H1 (cell line): ENCODE measurements at regions not wholly inside any gene's neighbourhood (a gene's known extent, or its start where the extent isn't known, plus 50 kb on each side); places are given as distances from the start of the nearest gene placed in this dataset.

ENCODE experiments used
- CTCF ChIA-PET: fragments of 300-600 bp; sonication (Branson Sonifier 250); formaldehyde crosslinking; loops from one replicate; lab custom pipeline; 2021; ENCODE audit not compliant: partially characterized antibody; lab: Charles Lee
- POLR2A ChIA-PET: fragments of 300-600 bp; sonication (Branson Sonifier 250); formaldehyde crosslinking; loops from one replicate; lab custom pipeline; 2021; ENCODE audit warnings: inconsistent platforms; ENCODE audit not compliant: partially characterized antibody; lab: Charles Lee
- DNase-seq, 2 experiments: peaks; one replicate each; pipeline versions ENCODE4 v3.0.0 to v3.0.0-alpha.2; 2010 to 2022; ENCODE audit warnings: low spot score in 2 of 2, low read depth in 1 of 2, mixed read lengths in 1 of 2
- FAIRE-seq: peaks from 2 replicates; lab custom pipeline; 2011; peaks lifted over from hg19 to GRCh38; lab: Jason Lieb, UNC
- H2AFZ ChIP-seq: 2 replicates; pipeline ENCODE4 v1.8.1; 2012; ENCODE audit warnings: low read length, inconsistent platforms
- H2AK5ac ChIP-seq: 2 replicates; pipeline ENCODE4 v1.6.1; 2013; ENCODE audit warnings: low read depth, low read length
- H2BK120ac ChIP-seq: replicated peaks from 2 replicates; pipeline ENCODE3; 2013; ENCODE audit warnings: low read depth, low read length, inconsistent platforms
- H2BK12ac ChIP-seq: 2 replicates; pipeline ENCODE4 v1.6.1; 2013; ENCODE audit warnings: low read depth, low read length
- H2BK15ac ChIP-seq: 2 replicates; pipeline ENCODE4 v1.6.1; 2013; ENCODE audit warnings: low read length
- H2BK20ac ChIP-seq: 2 replicates; pipeline ENCODE4 v1.6.1; 2013; ENCODE audit warnings: low read length
- H2BK5ac ChIP-seq: 2 replicates; pipeline ENCODE4 v1.6.1; 2013; ENCODE audit warnings: low read depth, low read length
- H3K14ac ChIP-seq: 2 replicates; pipeline ENCODE4 v1.6.1; 2013; ENCODE audit warnings: inconsistent platforms; ENCODE audit not compliant: insufficient read length
- H3K18ac ChIP-seq: 2 replicates; pipeline ENCODE4 v1.6.1; 2013; ENCODE audit warnings: low read length; ENCODE audit errors: extremely low read depth
- H3K23ac ChIP-seq: 2 replicates; pipeline ENCODE4 v1.6.1; 2013; ENCODE audit warnings: inconsistent platforms; ENCODE audit not compliant: insufficient read length
- H3K23me2 ChIP-seq: 2 replicates; pipeline ENCODE4 v1.6.1; 2013; ENCODE audit warnings: low read depth, low read length
- H3K27ac ChIP-seq: 2 replicates; pipeline ENCODE4 v1.6.1; 2011; ENCODE audit warnings: low read depth, low read length, inconsistent platforms
- H3K27me3 ChIP-seq, 4 experiments: replicated peaks in 1 of 4; 1 replicate in 1 of 4; 2 replicates in 3 of 4; pipeline versions ENCODE4 v1.6.1 to v1.8.1; 2011 to 2013; ENCODE audit warnings: low read length in 3 of 4, mild to moderate bottlenecking in 3 of 4, inconsistent platforms in 2 of 4, mixed read lengths in 2 of 4, moderate library complexity in 1 of 4; ENCODE audit not compliant: control insufficient read depth in 3 of 4, insufficient read depth in 3 of 4; ENCODE audit errors: extremely low read depth in 1 of 4
- H3K36me3 ChIP-seq, 4 experiments: 2 replicates each; pipeline versions ENCODE4 v1.6.1 to v1.8.1; 2011 to 2013; ENCODE audit warnings: mild to moderate bottlenecking in 4 of 4, low read length in 3 of 4, moderate library complexity in 2 of 4, control low read depth in 1 of 4, inconsistent platforms in 1 of 4; ENCODE audit not compliant: insufficient read depth in 4 of 4, control insufficient read depth in 2 of 4
- H3K4ac ChIP-seq: replicated peaks from 2 replicates; pipeline ENCODE3; 2013; ENCODE audit warnings: low read length, low read depth, mixed read lengths, inconsistent platforms; ENCODE audit not compliant: insufficient read length
- H3K4me1 ChIP-seq, 4 experiments: replicated peaks in 1 of 4; 1 replicate in 1 of 4; 2 replicates in 3 of 4; pipeline versions ENCODE4 v1.6.1 to v1.8.1; 2011 to 2013; ENCODE audit warnings: low read length in 3 of 4, inconsistent platforms in 2 of 4, mixed read lengths in 1 of 4; ENCODE audit not compliant: insufficient read depth in 4 of 4, control insufficient read depth in 3 of 4
- H3K4me2 ChIP-seq, 2 experiments: 2 replicates each; pipeline versions ENCODE4 v1.6.1 to v1.8.1; 2011 to 2013; ENCODE audit warnings: low read depth in 2 of 2, low read length in 2 of 2, control low read depth in 1 of 2, inconsistent platforms in 1 of 2, mild to moderate bottlenecking in 1 of 2; ENCODE audit not compliant: insufficient read depth in 1 of 2
- H3K4me3 ChIP-seq, 4 experiments: fragments of 200-600, 300-600 bp in 1 of 4; sonication (generic), shearing (Covaris generic), sonication (Bioruptor Twin) in 1 of 4; 2 replicates each; pipeline versions ENCODE4 v1.5.1 to v1.8.1; 2011 to 2016; ENCODE audit warnings: low read length in 4 of 4, low read depth in 3 of 4, control low read depth in 2 of 4, inconsistent platforms in 2 of 4, mild to moderate bottlenecking in 2 of 4, mixed read lengths in 1 of 4, moderate library complexity in 1 of 4; ENCODE audit not compliant: insufficient read depth in 2 of 4; ENCODE audit errors: extremely low read depth in 1 of 4
- H3K56ac ChIP-seq: replicated peaks from 2 replicates; pipeline ENCODE3; 2013; ENCODE audit warnings: low read depth, mild to moderate bottlenecking, mixed read lengths, low read length, inconsistent platforms; ENCODE audit not compliant: insufficient read length
- H3K79me1 ChIP-seq: 2 replicates; pipeline ENCODE4 v1.6.1; 2013; ENCODE audit warnings: low read depth, low read length, control low read depth
- H3K79me2 ChIP-seq, 2 experiments: 2 replicates each; pipeline versions ENCODE4 v1.6.1 to v1.8.1; 2012 to 2013; ENCODE audit warnings: low read length in 2 of 2, mild to moderate bottlenecking in 2 of 2, inconsistent platforms in 1 of 2; ENCODE audit not compliant: insufficient read depth in 2 of 2, control insufficient read depth in 1 of 2
- H3K9ac ChIP-seq, 4 experiments: replicated peaks in 1 of 4; 1 replicate in 1 of 4; 2 replicates in 3 of 4; pipeline versions ENCODE4 v1.6.1 to v1.8.1; 2011 to 2013; ENCODE audit warnings: low read depth in 3 of 4, low read length in 3 of 4, control low read depth in 2 of 4, mild to moderate bottlenecking in 2 of 4, moderate library complexity in 2 of 4, inconsistent platforms in 1 of 4; ENCODE audit errors: extremely low read depth in 1 of 4
- H3K9me3 ChIP-seq, 2 experiments: 2 replicates each; pipeline versions ENCODE4 v1.6.1 to v1.8.1; 2012 to 2013; ENCODE audit warnings: mild to moderate bottlenecking in 2 of 2, moderate library complexity in 2 of 2, control low read depth in 1 of 2, inconsistent platforms in 1 of 2, low read depth in 1 of 2, low read length in 1 of 2, mixed read lengths in 1 of 2; ENCODE audit not compliant: insufficient read depth in 2 of 2
- H4K20me1 ChIP-seq, 2 experiments: replicated peaks in 1 of 2; 2 replicates each; pipeline versions ENCODE3 to v1.8.1; 2011 to 2013; ENCODE audit warnings: inconsistent platforms in 2 of 2, low read length in 2 of 2, mild to moderate bottlenecking in 1 of 2; ENCODE audit not compliant: insufficient read depth in 2 of 2, control insufficient read depth in 1 of 2
- H4K5ac ChIP-seq: 2 replicates; pipeline ENCODE4 v1.6.1; 2013; ENCODE audit warnings: low read length, low read depth, mixed read lengths, inconsistent platforms; ENCODE audit not compliant: insufficient read length
- H4K8ac ChIP-seq: 2 replicates; pipeline ENCODE4 v1.8.0; 2013; ENCODE audit warnings: mild to moderate bottlenecking, moderate library complexity, low read length, inconsistent platforms; ENCODE audit not compliant: insufficient read depth; ENCODE audit errors: extremely low read depth
- H4K91ac ChIP-seq: replicated peaks from 2 replicates; pipeline ENCODE3; 2013; ENCODE audit warnings: low read length, mixed read lengths, inconsistent platforms; ENCODE audit not compliant: insufficient read length
- CBX5 ChIP-seq: fragments of 300-800, 300-1000 bp; sonication (generic); IDR thresholded peaks from 2 replicates; pipeline ENCODE4 v1.7.1; 2016; ENCODE audit warnings: antibody characterized with exemption, low read length, low read depth
- CHD1 ChIP-seq: IDR thresholded peaks from 2 replicates; pipeline ENCODE4 v1.6.1; 2012; ENCODE audit warnings: low read depth, low read length, improper control_type of control experiment
- FOSL1 ChIP-seq: IDR thresholded peaks from 2 replicates; pipeline ENCODE4 v1.6.1; 2011; ENCODE audit warnings: mild to moderate bottlenecking, low read depth, low read length, moderate library complexity; ENCODE audit not compliant: insufficient read depth
- JUN ChIP-seq: IDR thresholded peaks from 2 replicates; pipeline ENCODE4 v1.6.1; 2011; ENCODE audit warnings: low read depth, mild to moderate bottlenecking, improper control_type of control experiment, low read length
- MAFK ChIP-seq: IDR thresholded peaks from 2 replicates; pipeline ENCODE4 v1.6.1; 2012; ENCODE audit warnings: low read depth, mild to moderate bottlenecking, improper control_type of control experiment, low read length
- POU5F1 ChIP-seq: IDR thresholded peaks from 2 replicates; pipeline ENCODE4 v1.6.1; 2011; ENCODE audit warnings: low read depth, mild to moderate bottlenecking, low read length, moderate library complexity
- RBBP5 ChIP-seq: IDR thresholded peaks from 2 replicates; pipeline ENCODE4 v1.7.1; 2012; ENCODE audit warnings: low read depth, mild to moderate bottlenecking, inconsistent platforms, low read length, moderate library complexity, borderline replicate concordance
- RFX5 ChIP-seq: IDR thresholded peaks from 2 replicates; pipeline ENCODE4 v1.6.1; 2011; ENCODE audit warnings: low read depth, low read length, improper control_type of control experiment, borderline replicate concordance
- RNF2 ChIP-seq: fragments of 200-900, 300-1000 bp; sonication (generic); IDR thresholded peaks from 2 replicates; pipeline ENCODE4 v1.7.1; 2016; ENCODE audit warnings: borderline replicate concordance, low read depth, mild to moderate bottlenecking, antibody characterized with exemption, low read length; ENCODE audit not compliant: poor library complexity, severe bottlenecking; ENCODE audit errors: missing control alignments
- SIN3A ChIP-seq, 2 experiments: IDR thresholded peaks in 1 of 2; conservative IDR thresholded peaks in 1 of 2; 2 replicates each; pipeline ENCODE4 v1.6.1; 2011 to 2012; ENCODE audit warnings: low read length in 2 of 2, improper control_type of control experiment in 1 of 2, low read depth in 1 of 2, mild to moderate bottlenecking in 1 of 2
- ZNF274 ChIP-seq: IDR thresholded peaks from 2 replicates; pipeline ENCODE4 v1.7.0; 2012; ENCODE audit warnings: low read length, borderline replicate concordance; ENCODE audit errors: extremely low read depth
- WGBS, 2 experiments: shearing (Covaris generic) in 1 of 2; methylation state at CpG; one replicate each; pipeline versions ENCODE4 v1.1.6 to v1.1.7; 2013 to 2015; ENCODE audit warnings: low lambda C conversion rate in 2 of 2, mixed read lengths in 2 of 2, inconsistent platforms in 1 of 2, low coverage in 1 of 2, missing lambda C conversion rate in 1 of 2; ENCODE audit not compliant: insufficient replicate concordance in 2 of 2, insufficient coverage in 1 of 2, insufficient read length in 1 of 2; ENCODE audit errors: extremely low coverage in 1 of 2, missing lambda C conversion rate in 1 of 2; 5-methylcytosine and 5-hydroxymethylcytosine counted together
- TF ChIP-seq, protein P1 (sequence below), 3 experiments: IDR thresholded peaks; 1 replicate in 2 of 3; 2 replicates in 1 of 3; pipeline versions ENCODE4 v1.5.1 to v1.6.1; 2011; ENCODE audit warnings: low read length in 3 of 3, mild to moderate bottlenecking in 3 of 3, inconsistent platforms in 2 of 3, low read depth in 1 of 3, moderate library complexity in 1 of 3; ENCODE audit not compliant: insufficient read depth in 1 of 3; ENCODE audit errors: control extremely low read depth in 1 of 3

DNA sequence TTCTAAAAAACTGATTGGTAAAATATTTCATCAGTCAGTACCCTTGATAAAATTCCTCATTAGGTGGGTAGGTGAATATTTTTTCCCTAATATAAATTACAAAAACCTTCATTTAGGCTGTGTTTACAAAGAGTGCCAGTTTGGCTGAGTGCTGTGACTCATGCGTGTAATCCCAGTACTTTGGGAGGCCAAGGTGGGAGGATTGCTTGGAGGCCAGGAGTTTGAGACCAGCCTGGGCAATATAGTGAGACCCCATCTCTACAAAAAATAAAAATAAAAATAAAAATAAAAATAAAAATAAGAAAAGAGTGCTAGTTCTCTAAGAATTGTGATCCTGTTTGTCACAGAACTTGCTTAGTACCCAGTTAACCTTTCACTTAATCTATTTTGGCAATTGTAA is 398.4 kb upstream of the RGS6 start:
- H2AFZ ChIP-seq, result no peak overlapping the region
- no peak overlapping the region for H3K27ac ChIP-seq
- H2BK120ac ChIP-seq, result no peak overlapping the region
- ChIA-PET CTCF (no interaction called here), POLR2A (no interaction called here)
- peaks cover 0 to 2% of the 10 kb centered on the region in 2 experiments for H4K20me1 ChIP-seq
- no peak overlapping the region for H2BK5ac ChIP-seq
- H3K23ac ChIP-seq, result no peak overlapping the region
- no peak overlapping the region for H2BK20ac ChIP-seq
- H3K18ac ChIP-seq, result no peak overlapping the region
- peaks cover 0 to 8% (median 3%) of the 10 kb centered on the region in 4 experiments; a peak in 3 of 7 replicates for H3K4me1 ChIP-seq
- no peak overlapping the region for H3K4ac ChIP-seq
- no peak overlapping the region for H4K91ac ChIP-seq
- no peak overlapping the region for H4K8ac ChIP-seq
- no peaks in the 10 kb centered on the region for H3K79me1 ChIP-seq
- H2BK15ac ChIP-seq, result no peak overlapping the region
- H3K14ac ChIP-seq, result no peak overlapping the region
- H3K79me2 ChIP-seq, result peaks cover 0 to 26% of the 10 kb centered on the region in 2 experiments; a peak in 1 of 4 replicates
- no peak for DNase-seq
- no peak overlapping the region for H4K5ac ChIP-seq
- no peak overlapping the region for H3K4me3 ChIP-seq
- FAIRE-seq, result no peak
- no peaks in the 10 kb centered on the region for H3K23me2 ChIP-seq
- H3K4me2 ChIP-seq, result no peak overlapping the region
- H3K56ac ChIP-seq, result no peak overlapping the region
- no peaks in the 10 kb centered on the region for H3K9me3 ChIP-seq
- no peaks in the 10 kb centered on the region for H3K36me3 ChIP-seq
- no peak overlapping the region for H2BK12ac ChIP-seq
- no peaks in the 10 kb centered on the region for H3K27me3 ChIP-seq
- WGBS, 2 experiments, result 94% methylated on average over 1 of the region's 1 CpG; no CpG with 5 or more reads in 1 of the 2 experiments
- no peak overlapping the region for H3K9ac ChIP-seq
- H2AK5ac ChIP-seq, result no peak overlapping the region
- TF ChIP-seq ZNF274 (no peak), FOSL1 (no peak), CBX5 (no peak), SIN3A (conservative IDR thresholded peaks at IDR 0.05 in 1 of 2, IDR thresholded peaks at IDR 0.05 in 1 of 2; ENCODE audit: low read depth in 1 of 2, low read length in 2 of 2) (no peak), CHD1 (no peak), RBBP5 (no peak), MAFK (no peak), POU5F1 (no peak), JUN (no peak), RFX5 (no peak), RNF2 (no peak)
- TF ChIP-seq, protein P1, sequence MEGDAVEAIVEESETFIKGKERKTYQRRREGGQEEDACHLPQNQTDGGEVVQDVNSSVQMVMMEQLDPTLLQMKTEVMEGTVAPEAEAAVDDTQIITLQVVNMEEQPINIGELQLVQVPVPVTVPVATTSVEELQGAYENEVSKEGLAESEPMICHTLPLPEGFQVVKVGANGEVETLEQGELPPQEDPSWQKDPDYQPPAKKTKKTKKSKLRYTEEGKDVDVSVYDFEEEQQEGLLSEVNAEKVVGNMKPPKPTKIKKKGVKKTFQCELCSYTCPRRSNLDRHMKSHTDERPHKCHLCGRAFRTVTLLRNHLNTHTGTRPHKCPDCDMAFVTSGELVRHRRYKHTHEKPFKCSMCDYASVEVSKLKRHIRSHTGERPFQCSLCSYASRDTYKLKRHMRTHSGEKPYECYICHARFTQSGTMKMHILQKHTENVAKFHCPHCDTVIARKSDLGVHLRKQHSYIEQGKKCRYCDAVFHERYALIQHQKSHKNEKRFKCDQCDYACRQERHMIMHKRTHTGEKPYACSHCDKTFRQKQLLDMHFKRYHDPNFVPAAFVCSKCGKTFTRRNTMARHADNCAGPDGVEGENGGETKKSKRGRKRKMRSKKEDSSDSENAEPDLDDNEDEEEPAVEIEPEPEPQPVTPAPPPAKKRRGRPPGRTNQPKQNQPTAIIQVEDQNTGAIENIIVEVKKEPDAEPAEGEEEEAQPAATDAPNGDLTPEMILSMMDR (IDR thresholded peaks at IDR 0.05; ENCODE audit: control extremely low read depth in 1 of 3, insufficient read depth in 1 of 3, low read depth in 1 of 3, low read length in 3 of 3), result no peak
